Epidermal melanocyte (primary cell): ENCODE measurements at regions not wholly inside any gene's neighbourhood (a gene's known extent, or its start where the extent isn't known, plus 50 kb on each side); places are given as distances from the start of the nearest gene placed in this dataset.
"Not testable (repeated sequence)": the region's sequence is repeated elsewhere in the genome, so short reads cannot be mapped to it uniquely, and the experiment has no call there.

Experiments used
- DNase-seq: peaks from one replicate; pipeline ENCODE4 v3.0.0; 2011; ENCODE audit warnings: low spot score; ENCODE audit not compliant: insufficient read length

DNA sequence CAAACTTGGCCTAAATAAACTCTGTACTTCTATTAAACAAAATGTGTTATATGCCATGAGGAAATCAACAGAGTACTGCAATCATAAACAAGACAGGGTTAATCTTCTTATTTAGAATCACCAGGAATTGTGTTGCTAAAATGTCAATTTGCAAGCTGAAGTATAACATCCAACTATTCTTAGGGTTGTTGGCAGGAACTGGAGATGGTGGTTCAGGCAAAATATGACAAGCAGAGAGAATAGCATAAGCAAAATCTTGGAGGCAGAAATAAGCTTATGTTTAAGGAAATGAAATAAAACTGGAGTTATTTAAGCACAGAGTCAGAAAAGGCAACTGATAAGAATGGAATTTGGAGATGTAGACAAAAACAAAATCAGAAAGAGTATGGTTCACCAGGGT, 463.8 kb upstream of the SLC8A1 start:
- DNase-seq: no peak

DNA sequence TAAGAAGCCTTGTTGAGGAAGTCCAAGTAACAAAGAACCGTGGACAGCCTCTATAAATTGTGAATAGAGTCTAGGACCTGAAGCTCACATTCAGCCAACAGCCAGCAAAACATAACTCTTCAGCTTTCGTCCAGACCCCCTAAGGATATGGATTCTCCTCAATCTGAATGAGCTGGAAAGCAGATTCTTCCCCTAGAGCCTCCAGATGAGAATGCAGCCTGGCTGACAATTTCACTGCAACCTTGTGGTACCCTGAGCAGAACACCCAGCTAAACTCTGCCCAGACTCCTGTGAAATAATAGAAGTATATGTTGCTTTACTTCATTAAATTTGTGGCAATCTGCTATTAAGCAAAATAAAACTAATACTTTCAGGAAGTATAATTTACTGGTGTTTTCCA, 483.5 kb upstream of the SLC8A1 start:
- DNase-seq: no peak

- no peak for DNase-seq
Measured at GRCh38 chr2:40937284-40937683, 485.4 kb upstream of the SLC8A1 start.

DNA sequence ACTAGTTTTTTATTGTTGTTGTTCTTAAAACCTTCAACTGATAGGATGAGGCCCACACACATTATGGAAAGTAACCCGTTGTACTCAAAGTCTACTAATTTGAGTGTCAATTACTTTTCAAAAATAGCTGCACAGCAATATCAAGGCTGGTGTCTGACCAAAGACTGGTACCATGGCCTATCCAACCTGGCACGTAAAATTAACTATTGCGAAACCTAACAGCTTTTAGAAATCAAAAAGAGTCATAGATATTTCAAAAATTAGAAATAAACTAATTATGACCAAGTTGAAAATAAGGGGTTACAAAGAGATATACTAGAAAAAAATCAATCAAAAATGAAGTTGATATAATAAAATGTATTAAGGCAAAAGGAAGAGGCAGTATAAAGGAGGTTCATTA, 501.5 kb upstream of the SLC8A1 start:
- no peak for DNase-seq

DNA sequence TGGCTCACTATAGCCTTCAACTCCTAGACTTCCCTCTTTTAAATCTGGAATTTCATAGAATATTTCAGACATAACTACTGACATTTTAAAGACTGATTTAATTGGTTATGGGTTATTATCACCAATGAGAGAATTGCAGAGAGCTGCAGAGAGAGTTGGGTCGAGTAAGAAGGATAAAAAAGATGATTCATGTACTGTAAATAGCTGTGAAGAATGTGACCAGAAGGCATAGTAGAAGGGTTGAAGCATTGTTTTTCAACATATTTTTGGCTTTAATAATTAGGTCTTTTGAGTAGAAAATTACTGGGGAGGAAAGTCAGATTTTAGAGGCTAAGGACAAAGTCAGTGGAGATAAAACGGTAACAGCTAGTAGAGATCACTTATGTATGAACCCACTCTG, 503.2 kb upstream of the SLC8A1 start:
- no peak for DNase-seq

DNA sequence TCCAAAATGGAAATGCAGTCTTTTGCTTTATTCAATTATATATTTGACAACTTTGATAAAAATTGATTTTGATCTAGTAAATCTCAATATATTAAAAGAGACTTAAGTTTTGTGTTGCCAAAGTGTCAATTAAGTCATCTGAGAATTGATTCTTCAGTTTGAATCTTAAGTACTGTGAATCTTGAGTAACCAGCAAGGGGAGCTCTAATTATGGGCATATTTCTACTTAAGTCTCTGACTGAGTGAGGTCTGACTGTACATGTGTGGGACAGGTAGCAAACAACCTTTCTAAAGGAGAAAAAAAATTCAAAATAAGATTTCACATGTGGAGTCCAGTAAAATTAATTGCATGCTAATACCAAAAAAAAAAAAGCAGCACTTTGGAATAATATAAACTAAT, 503.7 kb upstream of the SLC8A1 start:
- DNase-seq: no peak

DNA sequence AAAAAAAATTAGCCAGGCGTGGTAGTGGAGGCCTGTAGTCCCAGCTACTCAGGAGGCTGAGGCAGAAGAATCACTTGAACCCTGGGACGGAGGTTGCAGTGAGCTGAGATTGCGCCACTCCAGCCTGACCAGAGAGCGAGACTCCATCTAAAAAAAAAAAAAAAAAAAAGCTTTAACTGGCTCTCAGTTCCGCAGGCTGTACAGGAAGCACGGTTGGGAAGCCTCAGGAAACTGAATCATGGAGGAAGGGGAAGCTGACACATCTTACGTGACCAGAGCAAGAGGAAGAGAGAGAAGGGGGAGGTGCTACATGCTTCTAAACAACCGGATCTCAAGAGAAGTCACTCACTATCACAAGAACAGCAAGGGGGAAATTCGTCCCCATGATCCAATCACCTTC, 505.6 kb upstream of the SLC8A1 start:
- no peak for DNase-seq

DNA sequence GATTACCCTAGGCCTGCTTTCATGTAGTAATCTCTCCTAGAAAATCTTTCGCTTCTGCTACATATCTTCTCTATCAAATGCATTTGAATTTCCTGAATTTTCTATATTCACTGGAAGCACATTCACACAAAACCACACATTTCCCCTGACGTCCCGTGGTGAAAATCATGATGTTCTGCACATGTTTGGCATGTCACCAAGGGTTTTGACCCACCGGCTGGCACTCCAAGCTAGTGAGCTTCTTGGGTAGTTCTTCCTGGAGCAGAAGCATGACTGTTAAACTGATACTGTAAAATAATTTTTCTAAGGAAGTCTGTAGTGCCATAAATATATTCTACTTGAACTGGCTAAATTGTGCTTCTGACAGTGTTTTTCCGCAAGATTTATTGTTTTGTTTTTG, 510.1 kb upstream of the SLC8A1 start:
- DNase-seq: no peak

- DNase-seq: no peak
Measured at GRCh38 chr2:40964509-40965250, 512.8 kb upstream of the SLC8A1 start.

- no peak for DNase-seq
Measured at GRCh38 chr2:40967451-40967850, 515.6 kb upstream of the SLC8A1 start.

- no peak for DNase-seq
Measured at GRCh38 chr2:40975151-40975550, 523.3 kb upstream of the SLC8A1 start.

- no peak for DNase-seq
Measured at GRCh38 chr2:40997362-40997761, 545.5 kb upstream of the SLC8A1 start.

DNA sequence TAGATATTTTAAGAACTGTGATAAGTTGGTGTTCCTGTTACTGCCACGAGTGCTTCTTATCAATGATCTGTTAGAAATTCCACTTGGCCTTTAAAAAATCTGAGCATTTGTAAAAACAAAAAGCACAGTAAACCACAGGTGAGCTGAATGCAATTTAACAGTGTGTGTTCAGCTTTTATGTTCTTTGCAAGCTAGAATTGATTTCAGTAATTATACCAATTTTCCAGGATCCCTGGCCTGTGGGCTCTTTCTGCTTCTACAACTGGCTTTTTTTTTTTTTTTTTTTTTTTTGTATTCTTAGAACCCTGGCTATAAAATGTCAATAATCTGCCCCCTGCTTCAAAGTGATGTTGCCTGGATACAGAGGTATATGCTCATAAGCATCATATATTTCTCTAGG, 548.5 kb upstream of the SLC8A1 start:
- DNase-seq: no peak

GRCh38 chr2:41000906-41001305, 549.0 kb upstream of the SLC8A1 start:
- DNase-seq: no peak

- no peak for DNase-seq
Measured at GRCh38 chr2:41004700-41005099, 552.8 kb upstream of the SLC8A1 start.

DNA sequence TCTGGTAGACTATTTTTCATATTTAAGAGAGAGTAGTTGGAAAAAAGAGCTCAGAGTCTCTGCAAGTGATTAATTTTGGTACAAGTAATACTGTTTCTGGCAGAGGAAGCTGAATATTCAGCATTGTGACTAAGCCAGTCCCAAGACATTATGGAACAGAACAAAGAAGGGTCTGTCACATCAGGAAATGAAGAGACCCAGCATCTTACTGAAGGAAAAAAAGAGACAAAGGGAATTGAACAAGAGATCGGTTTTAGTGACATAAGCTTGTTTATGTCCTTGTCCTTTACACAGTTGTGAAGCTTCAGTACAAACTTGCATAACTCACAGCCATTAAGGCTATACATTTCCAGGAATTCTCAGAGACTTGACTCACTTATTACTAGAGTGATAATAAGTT, 568.5 kb upstream of the SLC8A1 start:
- DNase-seq: no peak

GRCh38 chr2:41024816-41025215, 572.9 kb upstream of the SLC8A1 start:
- no peak for DNase-seq

DNA sequence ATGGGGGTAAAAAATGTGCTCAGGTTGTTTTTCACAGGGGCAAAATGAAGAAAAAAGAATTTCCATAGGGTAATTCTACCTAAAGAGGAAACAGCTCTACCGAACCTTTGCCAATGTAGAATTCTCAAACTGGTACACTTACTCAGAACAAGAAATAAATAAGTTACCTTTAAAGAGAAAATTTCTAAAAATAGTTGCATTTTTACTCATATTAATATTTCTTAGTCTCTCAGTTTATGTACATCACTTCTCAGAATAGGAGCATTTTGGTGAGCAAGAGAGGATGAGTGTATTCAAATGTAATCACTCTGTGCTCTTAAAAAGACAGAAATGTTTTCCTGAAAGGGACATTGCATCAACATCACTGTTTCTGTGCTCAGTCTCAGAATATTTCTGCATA, 574.7 kb upstream of the SLC8A1 start:
- no peak for DNase-seq

DNA sequence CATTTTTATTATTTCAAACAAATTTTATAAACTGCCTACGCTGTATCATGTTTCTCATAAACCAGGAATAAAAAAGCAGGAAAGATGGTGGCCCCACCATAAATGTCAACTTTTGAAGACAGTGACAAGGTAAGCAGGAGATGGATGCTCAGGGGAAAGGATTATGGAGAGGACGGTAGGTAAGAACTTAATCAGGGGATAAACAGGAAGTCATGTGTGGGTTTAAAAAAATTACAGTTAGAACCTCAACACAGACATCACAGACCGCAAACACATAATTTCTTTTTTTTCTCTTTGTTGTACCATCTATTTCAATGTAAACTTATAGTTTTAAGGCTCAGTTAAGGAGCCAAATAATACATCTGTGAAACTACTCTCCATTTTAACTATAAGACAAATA, 575.2 kb upstream of the SLC8A1 start:
- DNase-seq: no peak

DNA sequence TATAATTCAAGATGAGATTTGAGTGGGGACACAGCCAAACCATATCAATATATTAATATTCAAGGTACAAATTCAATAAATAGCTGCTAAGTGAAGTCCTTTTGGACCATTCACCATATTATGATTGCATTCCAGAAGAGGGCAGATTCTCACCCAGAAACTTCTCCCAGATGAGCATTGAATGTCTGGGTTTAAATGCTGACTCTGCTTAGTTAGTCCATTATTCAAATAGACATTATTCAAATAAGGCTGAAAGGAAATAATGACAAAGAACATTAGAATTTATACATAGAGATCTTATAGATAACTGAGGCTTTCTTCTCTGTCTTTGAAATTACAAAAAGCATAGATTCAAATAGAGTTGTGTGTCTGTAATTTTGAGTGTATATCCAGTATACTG, 579.4 kb upstream of the SLC8A1 start:
- DNase-seq: no peak

- no peak for DNase-seq
Measured at GRCh38 chr2:41032715-41033114, 580.8 kb upstream of the SLC8A1 start.

GRCh38 chr2:41033127-41033526, 581.2 kb upstream of the SLC8A1 start:
- no peak for DNase-seq

DNA sequence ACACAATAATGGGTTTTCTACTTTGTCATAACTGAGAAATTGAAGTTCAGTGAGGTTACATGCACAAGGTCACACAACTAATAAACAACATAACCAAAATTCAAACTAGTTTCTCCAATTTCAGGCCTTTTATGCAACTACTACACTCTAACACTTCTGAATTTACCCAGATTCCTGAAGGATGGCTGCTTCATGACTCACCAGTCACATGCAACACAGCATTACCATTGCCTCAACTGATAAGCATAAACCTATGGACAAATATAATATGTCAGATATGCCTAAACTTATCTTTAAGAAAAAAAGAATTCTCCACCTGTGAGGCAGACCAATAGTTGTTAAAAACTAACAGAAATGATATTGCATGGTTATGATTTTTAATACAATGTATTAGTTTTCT, 586.5 kb upstream of the SLC8A1 start:
- DNase-seq: no peak

- not testable (repeated sequence) for DNase-seq
Measured at GRCh38 chr2:41039750-41040149, 587.9 kb upstream of the SLC8A1 start.
